CD4-positive, alpha-beta memory T cell (primary cell): ENCODE measurements at regions not wholly inside any gene's neighbourhood (a gene's known extent, or its start where the extent isn't known, plus 50 kb on each side); places are given as distances from the start of the nearest gene placed in this dataset.
"Not testable (repeated sequence)": the region's sequence is repeated elsewhere in the genome, so short reads cannot be mapped to it uniquely, and the experiment has no call there.

ENCODE experiments used
- CTCF ChIA-PET: fragments of 350-600 bp; sonication (Branson Sonifier 250); formaldehyde crosslinking; loops from one replicate; lab custom pipeline; 2021; ENCODE audit warnings: inconsistent platforms; ENCODE audit not compliant: partially characterized antibody; lab: Charles Lee
- POLR2A ChIA-PET: fragments of 350-600 bp; sonication (Branson Sonifier 250); formaldehyde crosslinking; loops from one replicate; lab custom pipeline; 2021; ENCODE audit not compliant: partially characterized antibody; lab: Charles Lee
- DNase-seq, 5 donors: peaks; one replicate each; pipeline versions ENCODE4 v3.0.0 to v3.0.0-alpha.2; 2020 to 2022; ENCODE audit warnings: mixed read lengths in 1 of 5
- H3K27ac ChIP-seq: one replicate; pipeline ENCODE4 v1.7.0; 2013; ENCODE audit warnings: low read depth, low read length
- H3K27me3 ChIP-seq: 2 replicates; pipeline ENCODE4 v1.7.0; 2013; ENCODE audit warnings: mild to moderate bottlenecking, low read length, moderate library complexity; ENCODE audit not compliant: insufficient read depth
- H3K36me3 ChIP-seq: 2 replicates; pipeline ENCODE4 v1.7.0; 2013; ENCODE audit warnings: mild to moderate bottlenecking, low read length, moderate library complexity; ENCODE audit not compliant: insufficient read depth
- H3K4me1 ChIP-seq: 2 replicates; pipeline ENCODE4 v1.7.0; 2013; ENCODE audit warnings: mild to moderate bottlenecking, low read length, moderate library complexity; ENCODE audit not compliant: insufficient read depth
- H3K4me3 ChIP-seq, 2 donors: one replicate each; pipeline ENCODE4 v1.7.0; 2013; ENCODE audit warnings: low read length in 2 of 2, mild to moderate bottlenecking in 1 of 2
- H3K9me3 ChIP-seq, 2 donors: one replicate each; pipeline ENCODE4 v1.7.0; 2013; ENCODE audit warnings: low read length in 2 of 2, control low read depth in 1 of 2; ENCODE audit not compliant: control insufficient read depth in 1 of 2
- H3K27ac Mint-ChIP-seq, 7 donors: one replicate each; pipeline ENCODE4 v1.8.0; 2020 to 2021; ENCODE audit warnings: mixed read lengths in 7 of 7, mild to moderate bottlenecking in 6 of 7, inconsistent platforms in 3 of 7, moderate library complexity in 3 of 7
- H3K27me3 Mint-ChIP-seq, 2 donors: one replicate each; pipeline ENCODE4 v1.8.0; 2020 to 2021; ENCODE audit warnings: mixed read lengths in 2 of 2
- H3K36me3 Mint-ChIP-seq, 2 donors: one replicate each; pipeline ENCODE4 v1.8.0; 2020 to 2021; ENCODE audit warnings: mixed read lengths in 2 of 2, inconsistent platforms in 1 of 2, mild to moderate bottlenecking in 1 of 2
- H3K4me1 Mint-ChIP-seq, 4 donors: one replicate each; pipeline ENCODE4 v1.8.0; 2020 to 2021; ENCODE audit warnings: mixed read lengths in 4 of 4, mild to moderate bottlenecking in 1 of 4
- H3K4me3 Mint-ChIP-seq, 8 donors: one replicate each; pipeline ENCODE4 v1.8.0; 2020 to 2021; ENCODE audit warnings: mixed read lengths in 8 of 8, mild to moderate bottlenecking in 7 of 8, moderate library complexity in 6 of 8, inconsistent platforms in 3 of 8
- H3K9me3 Mint-ChIP-seq, 8 donors: one replicate each; pipeline ENCODE4 v1.8.0; 2020 to 2021; ENCODE audit warnings: mixed read lengths in 8 of 8, mild to moderate bottlenecking in 5 of 8, inconsistent platforms in 3 of 8, moderate library complexity in 1 of 8
- intact Hi-C: fragments of 100-400 bp; cut with micrococcal nuclease; formaldehyde crosslinking; loops from one replicate; pipeline ENCODE4 v1.15.1; 2023

- H3K4me1 ChIP-seq, result no peaks in the 10 kb centered on the region
- intact Hi-C loops, result no loop called here
- no peaks in the 10 kb centered on the region for H3K27me3 ChIP-seq
- H3K4me1 Mint-ChIP-seq, result no peaks in the 10 kb centered on the region
- ChIA-PET CTCF (no interaction called here), POLR2A (no interaction called here)
- H3K36me3 Mint-ChIP-seq, result no peaks in the 10 kb centered on the region
- no peak overlapping the region for H3K4me3 ChIP-seq
- peaks cover 0 to 5% (median 0%) of the 10 kb centered on the region in 8 donors for H3K9me3 Mint-ChIP-seq
- DNase-seq, result no peak
- H3K36me3 ChIP-seq, result no peaks in the 10 kb centered on the region
- no peak overlapping the region for H3K27ac Mint-ChIP-seq
- H3K27me3 Mint-ChIP-seq, result no peaks in the 10 kb centered on the region
- no peak overlapping the region for H3K4me3 Mint-ChIP-seq
- no peak overlapping the region for H3K27ac ChIP-seq
- no peaks in the 10 kb centered on the region for H3K9me3 ChIP-seq
Observed at GRCh38 chr7:86445285-86445684, 198.4 kb upstream of the GRM3 start.

GRCh38 chr7:86444245-86444644 is 199.5 kb upstream of the GRM3 start:
- no peaks in the 10 kb centered on the region for H3K9me3 ChIP-seq
- H3K27ac ChIP-seq, result no peak overlapping the region
- no peak for DNase-seq
- no peaks in the 10 kb centered on the region for H3K27me3 ChIP-seq
- ChIA-PET CTCF (no interaction called here), POLR2A (no interaction called here)
- Mint-ChIP-seq H3K9me3 (peaks cover 0 to 5% (median 0%) of the 10 kb centered on the region in 8 donors), H3K4me3 (no peak overlapping the region), H3K36me3 (no peaks in the 10 kb centered on the region), H3K4me1 (no peaks in the 10 kb centered on the region), H3K27me3 (no peaks in the 10 kb centered on the region), H3K27ac (no peak overlapping the region)
- no peak overlapping the region for H3K4me3 ChIP-seq
- intact Hi-C loops, result no loop called here
- H3K4me1 ChIP-seq, result no peaks in the 10 kb centered on the region
- no peaks in the 10 kb centered on the region for H3K36me3 ChIP-seq

DNA sequence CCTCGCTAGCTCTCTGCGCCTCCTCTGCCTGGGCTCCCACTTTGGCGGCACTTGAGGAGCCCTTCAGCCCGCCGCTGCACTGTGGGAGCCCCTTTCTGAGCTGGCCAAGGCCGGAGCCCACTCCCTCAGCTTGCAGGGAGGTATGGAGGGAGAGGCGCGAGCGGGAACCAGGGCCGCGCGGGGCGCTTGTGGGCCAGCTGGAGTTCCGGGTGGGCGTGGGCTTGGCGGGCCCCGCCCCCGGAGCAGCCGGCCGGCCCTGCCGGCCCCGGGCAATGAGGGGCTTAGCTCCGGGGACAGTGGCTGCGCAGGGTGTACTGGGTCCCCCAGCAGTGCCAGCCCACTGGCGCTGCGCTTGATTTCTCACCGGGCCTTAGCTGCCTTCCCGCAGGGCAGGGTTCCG is 203.3 kb upstream of the GRM3 start:
- H3K36me3 ChIP-seq, POLR2A ChIA-PET, H3K27ac ChIP-seq, DNase-seq, CTCF ChIA-PET, H3K27ac Mint-ChIP-seq, H3K9me3 Mint-ChIP-seq, H3K9me3 ChIP-seq, H3K4me3 Mint-ChIP-seq, intact Hi-C loops, H3K27me3 ChIP-seq, H3K36me3 Mint-ChIP-seq, H3K4me3 ChIP-seq, H3K4me1 ChIP-seq, H3K4me1 Mint-ChIP-seq, H3K27me3 Mint-ChIP-seq: not testable (repeated sequence)

GRCh38 chr7:86437951-86438450 is 205.7 kb upstream of the GRM3 start:
- intact Hi-C loops, result no loop called here
- Histone ChIP-seq H3K27me3 (no peaks in the 10 kb centered on the region), H3K9me3 (no peaks in the 10 kb centered on the region), H3K4me1 (no peaks in the 10 kb centered on the region), H3K27ac (no peak overlapping the region), H3K36me3 (no peaks in the 10 kb centered on the region), H3K4me3 (no peak overlapping the region)
- H3K27me3 Mint-ChIP-seq, result no peaks in the 10 kb centered on the region
- H3K27ac Mint-ChIP-seq, result no peak overlapping the region
- no peaks in the 10 kb centered on the region for H3K4me1 Mint-ChIP-seq
- H3K4me3 Mint-ChIP-seq, result no peak overlapping the region
- CTCF ChIA-PET, result no interaction called here
- H3K9me3 Mint-ChIP-seq, result peaks cover 0 to 5% (median 2%) of the 10 kb centered on the region in 8 donors
- no peak for DNase-seq
- no peaks in the 10 kb centered on the region for H3K36me3 Mint-ChIP-seq
- POLR2A ChIA-PET, result no interaction called here

- H3K4me1 Mint-ChIP-seq, result no peaks in the 10 kb centered on the region
- POLR2A ChIA-PET, result no interaction called here
- H3K9me3 Mint-ChIP-seq, result peaks cover 0 to 7% (median 0%) of the 10 kb centered on the region in 8 donors
Observed at GRCh38 chr7:86431761-86432160, 211.9 kb upstream of the GRM3 start.

DNA sequence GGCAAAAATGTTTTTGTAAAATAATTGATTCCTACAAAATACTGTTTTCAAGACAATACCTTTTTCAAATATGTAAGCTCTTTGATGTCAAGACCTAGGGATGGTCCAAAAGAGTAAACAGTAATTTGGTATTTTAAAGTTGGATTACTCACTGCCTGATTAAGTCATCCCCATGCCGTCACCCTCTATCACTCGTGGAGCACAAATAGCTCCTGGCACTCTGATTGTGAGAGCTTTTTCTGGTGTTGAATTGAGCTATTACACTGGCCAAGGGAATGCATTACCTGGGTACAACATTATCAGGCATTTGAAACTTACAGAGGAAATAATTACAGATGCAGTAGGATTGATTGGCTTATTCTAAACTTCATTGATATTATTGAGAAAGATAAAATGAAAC is 231.9 kb upstream of the GRM3 start:
- H3K4me1 Mint-ChIP-seq, result no peaks in the 10 kb centered on the region
- no peak overlapping the region for H3K4me3 Mint-ChIP-seq
- no peak overlapping the region for H3K27ac Mint-ChIP-seq
- no peaks in the 10 kb centered on the region for H3K27me3 ChIP-seq
- H3K27me3 Mint-ChIP-seq, result no peaks in the 10 kb centered on the region
- no peaks in the 10 kb centered on the region for H3K9me3 ChIP-seq
- no peak overlapping the region for H3K4me3 ChIP-seq
- no peaks in the 10 kb centered on the region for H3K4me1 ChIP-seq
- CTCF ChIA-PET, result no interaction called here
- intact Hi-C loops, result no loop called here
- no peak for DNase-seq
- no peak overlapping the region for H3K27ac ChIP-seq
- peaks cover 0 to 10% (median 4%) of the 10 kb centered on the region in 8 donors for H3K9me3 Mint-ChIP-seq
- POLR2A ChIA-PET, result no interaction called here
- H3K36me3 Mint-ChIP-seq, result no peaks in the 10 kb centered on the region
- H3K36me3 ChIP-seq, result no peaks in the 10 kb centered on the region

More at GRCh38 chr7:86431761-86432160, 211.9 kb upstream of the GRM3 start:
- no peak for DNase-seq
- intact Hi-C loops, result no loop called here
- Mint-ChIP-seq H3K4me3 (no peak overlapping the region), H3K27me3 (no peaks in the 10 kb centered on the region), H3K36me3 (no peaks in the 10 kb centered on the region), H3K27ac (no peak overlapping the region)
- Histone ChIP-seq H3K9me3 (no peaks in the 10 kb centered on the region), H3K36me3 (no peaks in the 10 kb centered on the region), H3K4me1 (no peaks in the 10 kb centered on the region), H3K4me3 (no peak overlapping the region), H3K27ac (no peak overlapping the region), H3K27me3 (no peaks in the 10 kb centered on the region)
- CTCF ChIA-PET, result no interaction called here

GRCh38 chr7:86407291-86407690 is 236.4 kb upstream of the GRM3 start:
- Histone ChIP-seq H3K27me3 (no peaks in the 10 kb centered on the region), H3K4me3 (no peak overlapping the region), H3K4me1 (no peaks in the 10 kb centered on the region), H3K27ac (no peak overlapping the region), H3K36me3 (no peaks in the 10 kb centered on the region), H3K9me3 (no peaks in the 10 kb centered on the region)
- ChIA-PET POLR2A (no interaction called here), CTCF (no interaction called here)
- Mint-ChIP-seq H3K36me3 (no peaks in the 10 kb centered on the region), H3K4me3 (no peak overlapping the region), H3K4me1 (no peaks in the 10 kb centered on the region), H3K9me3 (peaks cover 0 to 5% (median 2%) of the 10 kb centered on the region in 8 donors), H3K27ac (no peak overlapping the region), H3K27me3 (no peaks in the 10 kb centered on the region)
- peak in 1 of 5 donors; percentile 9 for DNase-seq
- intact Hi-C loops, result no loop called here

GRCh38 chr7:86391813-86392212 is 251.9 kb upstream of the GRM3 start:
- Histone ChIP-seq H3K27me3 (no peaks in the 10 kb centered on the region), H3K4me3 (no peak overlapping the region), H3K36me3 (no peaks in the 10 kb centered on the region), H3K9me3 (no peaks in the 10 kb centered on the region), H3K4me1 (no peaks in the 10 kb centered on the region), H3K27ac (no peak overlapping the region)
- intact Hi-C loops, result no loop called here
- ChIA-PET CTCF (no interaction called here), POLR2A (no interaction called here)
- H3K27me3 Mint-ChIP-seq, result no peaks in the 10 kb centered on the region
- H3K27ac Mint-ChIP-seq, result no peak overlapping the region
- H3K9me3 Mint-ChIP-seq, result peaks cover 0 to 20% (median 9%) of the 10 kb centered on the region in 8 donors
- H3K4me1 Mint-ChIP-seq, result no peaks in the 10 kb centered on the region
- DNase-seq, result no peak
- no peak overlapping the region for H3K4me3 Mint-ChIP-seq
- H3K36me3 Mint-ChIP-seq, result no peaks in the 10 kb centered on the region
